ENCODE measurements at regions not wholly inside any gene's neighbourhood (a gene's known extent, or its start where the extent isn't known, plus 50 kb on each side); places are given as distances from the start of the nearest gene placed in this dataset.
A peak's percentile ranks its signal among the peaks of the same experiment; 100 is the strongest.

DNA sequence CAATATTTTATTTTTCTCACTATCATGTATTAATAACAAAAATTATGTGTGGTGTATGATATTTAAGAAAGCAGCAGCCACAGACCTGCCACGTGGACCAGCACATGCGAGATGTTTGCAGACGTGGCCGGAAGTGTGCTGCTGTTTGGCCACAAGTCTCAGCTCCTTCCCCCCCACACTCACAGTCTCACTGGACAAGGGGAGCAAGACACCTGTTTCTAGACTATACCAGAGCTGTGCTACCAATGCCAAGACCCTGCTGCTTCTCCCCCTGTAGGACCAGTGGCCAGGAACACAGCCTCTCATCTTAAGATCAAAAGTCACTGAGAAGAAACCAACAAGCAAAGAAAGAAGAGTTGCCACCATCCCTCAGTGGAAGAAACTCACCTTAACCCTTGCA, 258.9 kb upstream of the PPP2R2D start:
- H3K4me3 ChIP-seq (ENCODE audit: low read depth in 1 of 5, low read length in 5 of 5): no peak overlapping the region
- peaks cover 6 to 24% (median 19%) of the 10 kb centered on the region in 5 donors for H3K9me3 ChIP-seq (ENCODE audit: control insufficient read depth in 5 of 5, low read length in 5 of 5)
- H3K27ac ChIP-seq (ENCODE audit: low read depth, low read length): no peak overlapping the region
- peaks cover 0 to 22% (median 6%) of the 10 kb centered on the region in 5 donors for H3K27me3 ChIP-seq (ENCODE audit: control insufficient read depth in 5 of 5, insufficient read depth in 4 of 5, low read length in 5 of 5)
- H3K36me3 ChIP-seq (ENCODE audit: control insufficient read depth in 5 of 5, insufficient read depth in 5 of 5, low read length in 5 of 5): no peaks in the 10 kb centered on the region
- H3K4me1 ChIP-seq (ENCODE audit: control insufficient read depth in 5 of 5, insufficient read depth in 5 of 5, low read length in 5 of 5): peaks cover 0 to 9% (median 3%) of the 10 kb centered on the region in 5 donors
- no peak overlapping the region for H3K9ac ChIP-seq (ENCODE audit: low read length in 5 of 5)

DNA sequence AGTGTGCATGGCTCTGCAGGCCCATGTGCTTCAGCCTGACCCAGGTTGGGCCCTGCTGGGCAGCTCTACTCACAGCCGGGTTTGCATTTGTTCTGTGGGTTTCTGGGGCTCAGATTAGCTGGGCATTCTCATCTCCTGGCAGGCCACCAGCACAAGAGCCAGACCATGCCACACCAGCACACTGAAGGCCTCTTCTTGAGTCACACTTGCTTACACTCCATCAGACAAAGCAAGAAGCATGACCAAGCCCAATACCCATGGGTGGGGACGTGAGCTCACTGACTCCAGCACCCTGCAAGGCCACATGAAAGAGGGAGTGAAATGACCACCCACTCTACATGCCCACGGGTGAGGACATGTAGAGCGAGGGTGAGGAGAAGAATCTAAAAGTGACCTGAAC, 257.8 kb upstream of the PPP2R2D start:
- Histone ChIP-seq H3K4me3 (ENCODE audit: low read depth in 1 of 5, low read length in 5 of 5) (no peak overlapping the region), H3K27me3 (ENCODE audit: control insufficient read depth in 5 of 5, insufficient read depth in 4 of 5, low read length in 5 of 5) (peaks cover 0 to 29% (median 6%) of the 10 kb centered on the region in 5 donors), H3K9ac (ENCODE audit: low read length in 5 of 5) (no peak overlapping the region), H3K9me3 (ENCODE audit: control insufficient read depth in 5 of 5, low read length in 5 of 5) (peaks cover 6 to 23% (median 17%) of the 10 kb centered on the region in 5 donors), H3K36me3 (ENCODE audit: control insufficient read depth in 5 of 5, insufficient read depth in 5 of 5, low read length in 5 of 5) (no peaks in the 10 kb centered on the region), H3K27ac (ENCODE audit: low read depth, low read length) (no peak overlapping the region), H3K4me1 (ENCODE audit: control insufficient read depth in 5 of 5, insufficient read depth in 5 of 5, low read length in 5 of 5) (peaks cover 0 to 9% (median 3%) of the 10 kb centered on the region in 5 donors)

DNA sequence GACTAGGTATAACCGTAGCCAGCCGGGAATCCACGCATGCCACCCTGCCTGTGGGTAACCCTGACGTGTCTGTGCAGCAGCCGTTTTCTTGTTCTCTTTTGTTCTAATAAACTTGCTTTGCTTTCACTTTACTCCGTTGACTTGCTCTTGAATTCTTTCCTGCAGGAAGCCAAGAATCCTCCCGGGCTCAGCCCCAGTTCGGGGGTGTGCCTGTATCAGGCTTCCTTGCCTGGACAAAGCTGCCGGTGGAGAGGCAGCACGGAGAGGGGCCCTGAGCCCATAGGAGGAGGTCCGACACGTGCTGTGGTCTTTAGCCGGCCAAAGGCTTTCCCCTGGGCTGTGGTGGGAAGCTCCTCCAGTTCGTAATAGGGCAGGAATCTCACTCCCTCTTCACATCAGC, 256.5 kb upstream of the PPP2R2D start:
- H3K36me3 ChIP-seq (ENCODE audit: control insufficient read depth in 5 of 5, insufficient read depth in 5 of 5, low read length in 5 of 5): no peaks in the 10 kb centered on the region
- peak overlapping the region; percentile 32 to 56 (median 50) for H3K4me3 ChIP-seq (ENCODE audit: low read depth in 1 of 5, low read length in 5 of 5)

DNA sequence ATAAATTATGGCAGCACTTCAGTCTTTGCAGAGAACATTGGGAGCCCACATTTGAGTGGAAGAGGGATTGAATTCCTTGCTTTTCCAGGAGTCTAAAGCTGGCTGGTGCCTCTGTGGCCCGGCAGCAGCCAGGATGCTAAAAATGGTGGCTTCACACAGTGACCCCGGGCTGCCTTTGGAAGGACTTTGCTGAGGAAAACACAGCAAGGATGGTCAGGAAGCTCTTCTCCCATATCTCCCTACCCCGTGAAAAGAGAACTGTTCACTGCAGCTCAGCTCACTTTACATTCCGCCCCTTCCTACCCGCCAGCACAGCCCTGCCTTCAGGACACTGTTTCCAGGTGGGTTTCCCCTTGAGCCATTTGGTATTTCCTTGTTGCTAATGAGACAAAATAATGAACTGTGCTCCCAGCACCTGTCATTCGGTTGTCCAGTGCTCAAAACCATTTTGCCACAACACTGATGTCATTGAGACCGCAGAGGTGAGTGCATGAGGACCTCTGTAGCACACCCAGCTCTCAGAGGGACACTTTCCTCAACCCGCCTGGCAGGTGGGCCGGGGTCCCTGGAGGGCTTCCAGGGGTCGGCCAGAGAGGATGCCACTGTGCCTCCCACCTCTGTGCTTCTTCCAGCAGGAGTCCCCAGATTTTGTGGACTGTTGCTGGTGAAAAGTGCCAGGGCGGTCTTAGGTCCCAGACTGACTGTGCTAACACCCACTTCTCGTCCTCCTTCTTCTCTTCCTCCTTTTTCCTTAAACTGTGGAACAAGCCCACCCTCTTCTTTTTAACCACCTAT, 255.7 kb upstream of the PPP2R2D start:
- Histone ChIP-seq H3K9me3 (ENCODE audit: control insufficient read depth in 5 of 5, low read length in 5 of 5) (peaks cover 0 to 4% (median 3%) of the 10 kb centered on the region in 5 donors), H3K9ac (ENCODE audit: low read length in 5 of 5) (no peak overlapping the region), H3K4me1 (ENCODE audit: control insufficient read depth in 5 of 5, insufficient read depth in 5 of 5, low read length in 5 of 5) (peaks cover 0 to 9% (median 3%) of the 10 kb centered on the region in 5 donors), H3K27ac (ENCODE audit: low read depth, low read length) (no peak overlapping the region), H3K4me3 (ENCODE audit: low read depth in 1 of 5, low read length in 5 of 5) (peak overlapping the region in 1 of 5 donors; percentile 43), H3K36me3 (ENCODE audit: control insufficient read depth in 5 of 5, insufficient read depth in 5 of 5, low read length in 5 of 5) (no peaks in the 10 kb centered on the region), H3K27me3 (ENCODE audit: control insufficient read depth in 5 of 5, insufficient read depth in 4 of 5, low read length in 5 of 5) (peaks cover 0 to 32% (median 8%) of the 10 kb centered on the region in 5 donors)

More for the DNA sequence above, 256.5 kb upstream of the PPP2R2D start:
- Histone ChIP-seq H3K9me3 (ENCODE audit: control insufficient read depth in 5 of 5, low read length in 5 of 5) (peaks cover 4 to 12% (median 9%) of the 10 kb centered on the region in 5 donors), H3K27me3 (ENCODE audit: control insufficient read depth in 5 of 5, insufficient read depth in 4 of 5, low read length in 5 of 5) (peaks cover 0 to 29% (median 8%) of the 10 kb centered on the region in 5 donors), H3K27ac (ENCODE audit: low read depth, low read length) (no peak overlapping the region), H3K4me1 (ENCODE audit: control insufficient read depth in 5 of 5, insufficient read depth in 5 of 5, low read length in 5 of 5) (peaks cover 0 to 9% (median 3%) of the 10 kb centered on the region in 5 donors), H3K9ac (ENCODE audit: low read length in 5 of 5) (no peak overlapping the region)

DNA sequence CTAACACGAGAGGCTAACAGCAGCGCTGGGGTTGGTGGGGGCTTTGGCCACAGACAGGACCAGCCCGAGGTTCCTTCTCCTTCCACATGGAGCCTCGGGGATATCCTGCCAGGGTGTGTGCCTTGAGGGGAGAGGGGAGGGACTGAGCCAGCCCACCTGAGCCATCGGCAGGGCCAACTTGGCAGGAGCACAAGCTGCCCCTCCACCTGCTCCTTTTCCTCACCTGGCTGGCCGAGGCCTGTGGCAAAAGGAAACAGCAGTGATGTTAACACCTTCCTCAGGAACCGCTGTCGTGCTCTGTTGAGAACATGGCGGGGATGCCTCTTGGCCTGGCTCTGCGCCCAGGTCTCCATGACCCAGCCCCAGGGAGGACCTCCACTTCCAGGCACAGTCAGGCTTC, 255.1 kb upstream of the PPP2R2D start:
- Histone ChIP-seq H3K27me3 (ENCODE audit: control insufficient read depth in 5 of 5, insufficient read depth in 4 of 5, low read length in 5 of 5) (peaks cover 0 to 39% (median 14%) of the 10 kb centered on the region in 5 donors), H3K4me3 (ENCODE audit: low read depth in 1 of 5, low read length in 5 of 5) (no peak overlapping the region), H3K27ac (ENCODE audit: low read depth, low read length) (no peak overlapping the region), H3K4me1 (ENCODE audit: control insufficient read depth in 5 of 5, insufficient read depth in 5 of 5, low read length in 5 of 5) (peaks cover 0 to 9% (median 3%) of the 10 kb centered on the region in 5 donors), H3K36me3 (ENCODE audit: control insufficient read depth in 5 of 5, insufficient read depth in 5 of 5, low read length in 5 of 5) (no peaks in the 10 kb centered on the region), H3K9me3 (ENCODE audit: control insufficient read depth in 5 of 5, low read length in 5 of 5) (no peaks in the 10 kb centered on the region), H3K9ac (ENCODE audit: low read length in 5 of 5) (no peak overlapping the region)

DNA sequence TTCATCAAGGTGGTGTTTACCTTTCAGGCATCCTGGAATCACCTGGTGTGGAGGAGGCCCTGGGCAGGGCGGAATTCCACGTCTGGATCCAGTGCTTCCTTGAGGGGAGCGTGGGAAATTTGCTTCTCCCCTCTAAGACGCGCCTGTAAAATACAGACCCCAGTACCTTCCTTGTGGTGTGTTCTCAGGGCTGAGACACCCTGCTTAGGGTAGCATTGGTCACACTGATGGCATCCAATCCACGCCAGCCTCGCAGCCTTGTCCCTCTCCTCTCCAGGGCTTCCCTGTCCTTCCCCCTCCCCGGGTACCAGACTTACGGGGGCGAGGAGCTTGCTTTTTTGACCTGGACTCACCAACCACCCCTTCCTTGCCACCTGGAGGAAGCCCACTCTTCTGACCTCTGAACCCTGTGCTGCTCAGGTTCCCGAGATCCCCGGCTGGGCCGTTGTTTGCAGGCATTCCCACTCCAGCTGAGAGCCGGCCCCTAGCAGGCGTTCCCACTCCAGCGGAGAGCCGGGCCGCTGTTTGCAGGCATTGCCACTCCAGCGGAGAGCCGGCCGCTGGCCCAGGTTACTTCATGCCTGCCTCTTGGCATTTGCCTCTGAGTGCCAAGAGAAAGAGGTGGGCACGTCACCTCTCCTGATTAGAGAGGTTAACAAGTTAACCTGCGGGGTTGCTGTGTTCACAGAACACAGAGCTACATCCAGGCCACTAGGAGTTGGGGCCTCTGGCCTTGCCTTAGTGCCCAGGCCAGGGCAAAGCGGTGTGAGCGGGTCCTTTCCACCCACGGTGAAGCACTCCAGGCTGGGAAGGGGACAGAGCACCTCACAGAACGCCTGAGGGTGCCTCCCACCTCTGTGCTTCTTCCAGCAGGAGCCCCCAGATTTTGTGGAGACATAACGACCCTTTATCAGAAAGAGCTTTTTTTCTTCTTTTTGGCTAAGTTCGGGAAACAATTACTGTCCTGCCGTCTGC, 254.0 kb upstream of the PPP2R2D start:
- no peak overlapping the region for H3K9ac ChIP-seq (ENCODE audit: low read length in 5 of 5)
- no peak overlapping the region for H3K27ac ChIP-seq (ENCODE audit: low read depth, low read length)
- peaks cover 4 to 49% (median 24%) of the 10 kb centered on the region in 5 donors for H3K27me3 ChIP-seq (ENCODE audit: control insufficient read depth in 5 of 5, insufficient read depth in 4 of 5, low read length in 5 of 5)
- peaks cover 0 to 9% (median 3%) of the 10 kb centered on the region in 5 donors for H3K4me1 ChIP-seq (ENCODE audit: control insufficient read depth in 5 of 5, insufficient read depth in 5 of 5, low read length in 5 of 5)
- H3K4me3 ChIP-seq (ENCODE audit: low read depth in 1 of 5, low read length in 5 of 5): no peak overlapping the region
- no peaks in the 10 kb centered on the region for H3K9me3 ChIP-seq (ENCODE audit: control insufficient read depth in 5 of 5, low read length in 5 of 5)
- no peaks in the 10 kb centered on the region for H3K36me3 ChIP-seq (ENCODE audit: control insufficient read depth in 5 of 5, insufficient read depth in 5 of 5, low read length in 5 of 5)

DNA sequence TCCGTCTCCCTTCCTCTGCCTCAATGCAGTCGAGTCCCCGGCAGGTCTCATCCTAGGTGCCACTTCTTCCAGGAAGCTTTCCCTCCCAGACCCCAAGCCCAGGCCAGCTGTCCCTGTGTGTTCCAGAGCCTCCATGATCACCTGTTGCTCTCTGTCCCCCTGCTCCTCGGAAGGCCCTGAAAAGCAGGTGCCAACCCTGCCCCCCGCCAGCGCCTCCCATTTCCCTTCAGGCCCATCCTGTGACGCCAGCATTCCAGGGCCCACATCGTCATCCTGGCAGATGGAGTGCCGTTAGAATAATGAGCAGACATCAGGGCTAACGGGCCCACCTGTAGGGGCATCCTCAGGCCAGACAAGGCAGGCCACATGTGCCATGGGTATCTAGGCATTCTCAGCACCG, 253.0 kb upstream of the PPP2R2D start:
- peaks cover 11 to 58% (median 32%) of the 10 kb centered on the region in 5 donors for H3K27me3 ChIP-seq (ENCODE audit: control insufficient read depth in 5 of 5, insufficient read depth in 4 of 5, low read length in 5 of 5)

DNA sequence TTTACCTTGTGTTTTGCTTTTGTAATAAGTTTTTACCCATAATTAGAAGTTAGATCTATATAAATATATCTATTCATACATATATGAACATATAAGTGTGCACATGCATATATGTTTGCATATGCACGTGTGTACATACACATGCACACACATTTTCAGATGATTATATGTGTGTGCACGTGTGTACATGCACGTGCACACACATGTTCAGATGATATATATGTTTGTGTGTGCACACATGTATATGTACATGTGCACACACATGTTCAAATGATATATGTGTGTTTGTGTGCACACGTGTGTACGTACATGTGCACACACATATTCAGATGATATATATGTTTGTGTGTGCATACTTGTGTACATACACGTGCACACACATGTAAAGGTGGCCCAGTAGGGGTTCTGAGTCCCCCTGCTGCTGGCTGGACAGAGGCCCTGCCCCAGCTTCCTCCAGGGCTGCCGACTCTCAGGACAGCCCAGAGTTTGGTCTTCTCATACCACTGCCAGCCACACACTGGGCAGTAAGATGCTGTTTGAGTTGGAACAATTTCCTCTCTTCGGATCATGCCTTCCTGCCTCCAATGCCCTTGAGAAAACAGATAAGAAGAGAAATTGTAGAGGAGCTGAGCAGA, 252.3 kb upstream of the PPP2R2D start:
- no peak overlapping the region for H3K4me3 ChIP-seq (ENCODE audit: low read depth in 1 of 5, low read length in 5 of 5)
- H3K4me1 ChIP-seq (ENCODE audit: control insufficient read depth in 5 of 5, insufficient read depth in 5 of 5, low read length in 5 of 5): peaks cover 0 to 14% (median 3%) of the 10 kb centered on the region in 5 donors
- no peak overlapping the region for H3K9ac ChIP-seq (ENCODE audit: low read length in 5 of 5)
- H3K27ac ChIP-seq (ENCODE audit: low read depth, low read length): no peak overlapping the region
- no peaks in the 10 kb centered on the region for H3K9me3 ChIP-seq (ENCODE audit: control insufficient read depth in 5 of 5, low read length in 5 of 5)
- H3K27me3 ChIP-seq (ENCODE audit: control insufficient read depth in 5 of 5, insufficient read depth in 4 of 5, low read length in 5 of 5): peaks cover 18 to 61% (median 38%) of the 10 kb centered on the region in 5 donors
- no peaks in the 10 kb centered on the region for H3K36me3 ChIP-seq (ENCODE audit: control insufficient read depth in 5 of 5, insufficient read depth in 5 of 5, low read length in 5 of 5)

More for the DNA sequence above, 253.0 kb upstream of the PPP2R2D start:
- no peak overlapping the region for H3K4me3 ChIP-seq (ENCODE audit: low read depth in 1 of 5, low read length in 5 of 5)
- H3K4me1 ChIP-seq (ENCODE audit: control insufficient read depth in 5 of 5, insufficient read depth in 5 of 5, low read length in 5 of 5): peaks cover 0 to 14% (median 3%) of the 10 kb centered on the region in 5 donors
- H3K36me3 ChIP-seq (ENCODE audit: control insufficient read depth in 5 of 5, insufficient read depth in 5 of 5, low read length in 5 of 5): no peaks in the 10 kb centered on the region
- H3K9me3 ChIP-seq (ENCODE audit: control insufficient read depth in 5 of 5, low read length in 5 of 5): no peaks in the 10 kb centered on the region
- no peak overlapping the region for H3K27ac ChIP-seq (ENCODE audit: low read depth, low read length)
- no peak overlapping the region for H3K9ac ChIP-seq (ENCODE audit: low read length in 5 of 5)

DNA sequence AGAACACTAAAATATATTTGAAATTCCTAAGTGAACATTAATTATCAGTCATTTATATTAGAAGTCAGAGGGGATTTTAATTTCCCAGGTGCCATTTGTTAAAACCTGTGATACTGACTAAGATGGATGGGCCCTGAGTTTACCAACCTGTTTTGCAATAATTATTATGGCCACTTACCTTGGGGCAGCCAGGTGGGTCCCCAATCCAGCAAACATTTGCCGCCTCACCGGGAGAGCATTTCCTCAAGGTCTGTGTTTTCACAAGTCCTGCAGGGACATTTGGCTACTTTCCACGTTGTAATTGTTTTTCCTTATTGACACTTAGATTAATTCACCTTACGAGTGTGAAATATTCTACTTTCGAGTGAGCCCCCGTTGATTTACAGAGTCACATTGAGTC, 251.2 kb upstream of the PPP2R2D start:
- H3K4me1 ChIP-seq (ENCODE audit: control insufficient read depth in 5 of 5, insufficient read depth in 5 of 5, low read length in 5 of 5): peaks cover 0 to 6% (median 0%) of the 10 kb centered on the region in 5 donors
- H3K9ac ChIP-seq (ENCODE audit: low read length in 5 of 5): no peak overlapping the region
- no peaks in the 10 kb centered on the region for H3K36me3 ChIP-seq (ENCODE audit: control insufficient read depth in 5 of 5, insufficient read depth in 5 of 5, low read length in 5 of 5)
- H3K27ac ChIP-seq (ENCODE audit: low read depth, low read length): no peak overlapping the region
- H3K4me3 ChIP-seq (ENCODE audit: low read depth in 1 of 5, low read length in 5 of 5): no peak overlapping the region
- H3K27me3 ChIP-seq (ENCODE audit: control insufficient read depth in 5 of 5, insufficient read depth in 4 of 5, low read length in 5 of 5): peaks cover 23 to 65% (median 47%) of the 10 kb centered on the region in 5 donors
- no peaks in the 10 kb centered on the region for H3K9me3 ChIP-seq (ENCODE audit: control insufficient read depth in 5 of 5, low read length in 5 of 5)
